ENCODE measurements at regions not wholly inside any gene's neighbourhood (a gene's known extent, or its start where the extent isn't known, plus 50 kb on each side); places are given as distances from the start of the nearest gene placed in this dataset.

DNA sequence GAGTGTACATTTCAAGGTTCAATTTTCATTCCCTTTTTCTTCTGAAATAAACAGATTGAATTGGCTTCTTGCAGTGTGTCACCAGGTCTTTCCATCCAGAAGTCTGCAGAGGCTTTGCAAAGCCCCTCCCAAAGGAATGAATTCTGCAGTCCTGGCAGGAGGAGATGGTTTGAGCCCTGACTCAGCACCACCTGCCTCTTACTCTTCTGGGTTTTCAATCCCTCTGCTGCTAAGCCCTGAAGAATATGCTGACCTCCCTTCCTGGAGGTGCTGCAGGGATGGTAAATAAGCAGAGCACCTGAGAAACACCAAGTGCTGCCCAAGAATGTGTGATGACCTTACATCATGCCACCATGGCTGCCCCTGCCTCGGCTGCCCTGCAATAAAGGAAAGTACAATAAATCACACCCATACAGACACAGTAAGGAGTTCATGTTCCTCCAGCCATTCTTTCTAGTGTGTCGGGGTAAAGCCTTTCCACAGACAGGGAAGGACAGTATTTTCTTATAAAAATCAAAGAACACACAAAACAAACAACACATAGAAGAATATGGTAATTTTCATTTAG, 209.2 kb downstream of the ZNF326 start:
- Histone ChIP-seq H3K27ac (ENCODE audit: low read depth in 1 of 2, low read length in 2 of 2) (no peak overlapping the region), H3K4me1 (ENCODE audit: control insufficient read depth in 1 of 2, insufficient read depth in 2 of 2, low read length in 2 of 2) (no peaks in the 10 kb centered on the region), H3K4me3 (ENCODE audit: low read length in 2 of 2) (no peak overlapping the region), H3K27me3 (ENCODE audit: control insufficient read depth in 1 of 2, insufficient read depth in 2 of 2, low read length in 1 of 2) (no peaks in the 10 kb centered on the region), H3K9me3 (ENCODE audit: control insufficient read depth, low read length) (no peaks in the 10 kb centered on the region), H3K36me3 (ENCODE audit: control insufficient read depth in 1 of 2, insufficient read depth in 2 of 2, low read length in 1 of 2) (no peaks in the 10 kb centered on the region)
- no peak for DNase-seq
- 79 to 80% methylated on average over 2 of the region's 2 CpGs for WGBS, 2 donors
- no peak for ATAC-seq (ENCODE audit: low FRiP score)
- intact Hi-C loops (cut with DNase I), result no loop called here

DNA sequence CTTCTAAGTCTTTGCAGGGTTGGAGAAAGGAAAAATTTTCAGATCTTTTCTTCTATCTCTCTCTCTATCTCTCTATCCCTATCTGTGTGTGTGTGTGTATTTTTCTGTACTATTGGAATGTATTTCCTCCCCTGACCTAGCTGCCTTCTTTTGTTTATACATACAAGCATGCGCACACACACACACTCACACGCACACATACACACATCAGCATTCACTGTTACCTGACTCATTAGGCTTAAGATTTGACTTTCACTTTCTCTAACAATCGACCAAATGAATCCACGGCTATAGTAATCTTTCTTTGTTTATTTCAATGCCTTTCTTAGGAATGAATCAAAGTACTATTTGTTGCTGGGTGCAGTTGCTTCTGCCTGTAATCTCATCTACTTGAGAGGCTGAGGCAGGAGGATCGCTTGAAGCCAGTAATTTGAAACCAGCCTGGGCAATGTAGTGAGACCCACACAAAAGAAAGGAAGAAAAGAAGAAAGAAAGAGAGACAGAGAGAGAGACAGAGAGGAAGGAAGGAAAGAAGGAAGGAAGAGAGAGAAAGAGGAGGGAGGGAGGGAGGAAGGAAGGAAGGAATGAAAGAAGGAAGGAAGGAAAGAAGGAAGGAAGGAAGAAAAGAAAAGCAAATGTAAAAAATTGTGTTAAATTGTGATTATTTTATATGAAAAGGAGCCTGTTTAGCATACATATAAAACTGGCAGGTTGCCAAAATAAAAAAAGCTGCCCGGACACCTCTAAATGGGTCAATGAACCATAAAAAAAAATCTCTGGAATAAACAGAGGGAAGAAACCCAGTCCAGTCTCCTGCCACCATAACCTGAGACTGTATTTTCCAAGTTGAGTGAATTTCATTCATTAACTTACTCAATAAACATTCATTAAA, 206.8 kb downstream of the ZNF326 start:
- DNase-seq (no peak), ATAC-seq (ENCODE audit: low FRiP score) (no peak)
- Histone ChIP-seq H3K27ac (ENCODE audit: low read depth in 1 of 2, low read length in 2 of 2) (no peak overlapping the region), H3K27me3 (ENCODE audit: control insufficient read depth in 1 of 2, insufficient read depth in 2 of 2, low read length in 1 of 2) (no peaks in the 10 kb centered on the region), H3K9me3 (ENCODE audit: control insufficient read depth, low read length) (no peaks in the 10 kb centered on the region), H3K36me3 (ENCODE audit: control insufficient read depth in 1 of 2, insufficient read depth in 2 of 2, low read length in 1 of 2) (no peaks in the 10 kb centered on the region), H3K4me3 (ENCODE audit: low read length in 2 of 2) (no peak overlapping the region), H3K4me1 (ENCODE audit: control insufficient read depth in 1 of 2, insufficient read depth in 2 of 2, low read length in 2 of 2) (no peaks in the 10 kb centered on the region)
- 85 to 86% methylated on average over 6 of the region's 6 CpGs for WGBS, 2 donors
- intact Hi-C loops (cut with DNase I), result no loop called here

DNA sequence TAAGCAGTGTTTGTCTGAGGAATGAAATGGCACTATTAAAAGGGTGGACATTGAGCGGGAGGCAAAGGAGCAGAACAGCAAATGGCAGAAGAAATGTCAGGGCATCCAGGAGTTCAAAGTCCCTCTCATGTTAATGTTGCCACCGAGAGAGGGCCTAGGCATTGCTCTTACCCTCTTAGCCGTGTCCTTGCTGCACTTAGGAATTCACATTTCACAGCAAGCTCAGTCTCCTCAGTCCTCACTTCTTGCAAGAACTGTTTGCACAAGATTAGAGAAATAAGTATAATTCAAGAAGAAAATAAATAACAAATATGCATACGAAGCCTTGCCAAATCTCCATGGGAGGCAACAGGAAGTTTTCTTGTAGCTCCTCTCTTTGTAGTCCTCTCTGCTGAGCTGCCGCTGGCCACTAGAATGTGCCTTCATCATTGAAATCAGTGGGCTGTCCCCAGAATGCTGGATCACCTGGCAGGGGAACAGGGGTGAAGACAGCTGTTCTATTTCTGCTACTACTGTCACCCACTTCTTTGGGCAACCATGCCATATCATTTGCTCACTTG, 205.8 kb downstream of the ZNF326 start:
- H3K27ac ChIP-seq (ENCODE audit: low read depth in 1 of 2, low read length in 2 of 2), result no peak overlapping the region
- no peaks in the 10 kb centered on the region for H3K9me3 ChIP-seq (ENCODE audit: control insufficient read depth, low read length)
- no peak overlapping the region for H3K4me3 ChIP-seq (ENCODE audit: low read length in 2 of 2)
- ATAC-seq (ENCODE audit: low FRiP score) (no peak), DNase-seq (no peak)
- 79 to 87% methylated on average over 5 of the region's 5 CpGs for WGBS, 2 donors
- H3K4me1 ChIP-seq (ENCODE audit: control insufficient read depth in 1 of 2, insufficient read depth in 2 of 2, low read length in 2 of 2), result no peaks in the 10 kb centered on the region
- no peaks in the 10 kb centered on the region for H3K36me3 ChIP-seq (ENCODE audit: control insufficient read depth in 1 of 2, insufficient read depth in 2 of 2, low read length in 1 of 2)
- intact Hi-C loops (cut with DNase I), result no loop called here
- no peaks in the 10 kb centered on the region for H3K27me3 ChIP-seq (ENCODE audit: control insufficient read depth in 1 of 2, insufficient read depth in 2 of 2, low read length in 1 of 2)

DNA sequence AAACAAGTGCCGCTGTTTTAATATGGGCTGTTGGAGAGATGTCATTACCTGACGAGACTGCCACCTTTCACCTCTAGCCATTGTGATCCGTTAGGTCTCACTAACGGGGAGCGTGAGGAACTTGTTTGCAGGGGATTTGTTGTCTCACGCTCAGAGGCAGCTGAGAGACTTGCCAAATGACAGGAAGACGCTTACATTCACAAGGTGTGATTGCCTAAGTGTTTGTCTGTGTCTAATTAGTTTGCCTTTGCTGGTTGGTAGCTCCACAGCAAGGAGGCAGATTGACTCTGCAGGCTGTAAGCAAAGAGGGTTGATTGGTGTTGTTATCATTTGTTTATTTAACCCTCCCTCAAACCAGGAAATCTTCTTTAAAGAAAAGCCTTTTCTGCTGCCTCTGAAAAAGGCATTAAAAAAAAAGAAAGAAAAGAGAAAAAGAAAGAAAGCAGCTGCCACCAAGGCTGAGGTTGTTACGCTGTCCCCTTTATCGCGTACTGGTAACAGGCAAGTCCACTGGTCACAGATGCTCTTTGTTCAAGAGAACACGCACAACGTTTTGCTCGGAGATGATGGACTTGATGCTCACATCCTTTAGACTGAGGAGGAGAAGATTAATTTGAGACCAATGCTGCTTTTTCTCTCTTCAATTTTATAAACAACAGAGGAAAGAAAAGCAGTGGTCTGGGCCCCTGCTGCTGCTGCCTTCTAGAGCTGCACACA, 203.9 kb downstream of the ZNF326 start:
- Histone ChIP-seq H3K4me3 (ENCODE audit: low read length in 2 of 2) (no peak overlapping the region), H3K4me1 (ENCODE audit: control insufficient read depth in 1 of 2, insufficient read depth in 2 of 2, low read length in 2 of 2) (no peaks in the 10 kb centered on the region), H3K9me3 (ENCODE audit: control insufficient read depth, low read length) (no peaks in the 10 kb centered on the region), H3K27ac (ENCODE audit: low read depth in 1 of 2, low read length in 2 of 2) (no peak overlapping the region), H3K27me3 (ENCODE audit: control insufficient read depth in 1 of 2, insufficient read depth in 2 of 2, low read length in 1 of 2) (no peaks in the 10 kb centered on the region), H3K36me3 (ENCODE audit: control insufficient read depth in 1 of 2, insufficient read depth in 2 of 2, low read length in 1 of 2) (no peaks in the 10 kb centered on the region)
- DNase-seq, result no peak
- no peak for ATAC-seq (ENCODE audit: low FRiP score)
- WGBS, 2 donors, result 68 to 79% methylated on average over 13 of the region's 13 CpGs
- intact Hi-C loops (cut with DNase I), result no loop called here

DNA sequence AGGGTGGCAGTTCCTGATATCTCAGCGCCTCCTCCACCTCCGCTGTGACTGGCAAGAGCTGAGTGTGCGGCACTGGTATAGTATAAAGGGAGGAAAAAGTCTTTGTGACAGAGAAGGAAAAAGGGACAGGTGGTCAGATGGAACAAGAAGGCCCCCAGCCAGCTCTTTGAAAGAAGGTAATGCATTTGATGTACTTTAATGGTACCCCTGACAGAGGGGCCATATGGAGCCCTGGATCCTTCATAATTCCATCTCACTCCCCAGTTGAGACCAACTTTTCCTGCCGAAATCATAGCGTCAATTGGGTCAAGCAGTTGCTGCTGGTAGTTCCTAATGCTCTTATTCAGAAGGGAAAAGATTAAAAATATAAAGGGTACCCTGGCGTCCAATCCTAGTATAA, 198.2 kb downstream of the ZNF326 start:
- no peaks in the 10 kb centered on the region for H3K4me1 ChIP-seq (ENCODE audit: control insufficient read depth in 1 of 2, insufficient read depth in 2 of 2, low read length in 2 of 2)
- H3K9me3 ChIP-seq (ENCODE audit: control insufficient read depth, low read length), result no peaks in the 10 kb centered on the region
- no peaks in the 10 kb centered on the region for H3K27me3 ChIP-seq (ENCODE audit: control insufficient read depth in 1 of 2, insufficient read depth in 2 of 2, low read length in 1 of 2)
- 92 to 95% methylated on average over 6 of the region's 6 CpGs for WGBS, 2 donors
- H3K4me3 ChIP-seq (ENCODE audit: low read length in 2 of 2), result no peak overlapping the region
- intact Hi-C loops (cut with DNase I), result no loop called here
- H3K27ac ChIP-seq (ENCODE audit: low read depth in 1 of 2, low read length in 2 of 2), result no peak overlapping the region
- ATAC-seq (ENCODE audit: low FRiP score) (no peak), DNase-seq (no peak)
- H3K36me3 ChIP-seq (ENCODE audit: control insufficient read depth in 1 of 2, insufficient read depth in 2 of 2, low read length in 1 of 2), result no peaks in the 10 kb centered on the region

DNA sequence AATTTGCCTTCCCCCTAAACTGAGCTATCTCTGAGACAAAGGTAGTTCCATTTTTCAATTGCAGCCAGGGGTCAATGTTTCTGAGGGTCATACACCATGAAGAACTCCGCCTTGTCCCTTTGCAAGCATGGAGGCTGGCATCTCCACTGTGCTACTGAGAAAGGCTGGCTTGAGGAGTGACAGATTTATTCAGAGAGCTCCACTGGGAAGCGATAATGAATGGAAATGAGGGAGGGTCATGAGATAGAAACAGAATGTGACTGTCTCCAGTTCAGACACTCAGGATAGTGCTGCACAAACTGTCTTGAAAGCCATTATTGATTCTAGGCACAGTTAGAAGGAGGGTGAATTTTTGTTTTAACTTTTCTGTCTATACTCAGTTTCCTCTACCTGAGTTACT, 197.5 kb downstream of the ZNF326 start:
- H3K27ac ChIP-seq (ENCODE audit: low read depth in 1 of 2, low read length in 2 of 2), result no peak overlapping the region
- intact Hi-C loops (cut with DNase I), result no loop called here
- no peaks in the 10 kb centered on the region for H3K36me3 ChIP-seq (ENCODE audit: control insufficient read depth in 1 of 2, insufficient read depth in 2 of 2, low read length in 1 of 2)
- no peaks in the 10 kb centered on the region for H3K9me3 ChIP-seq (ENCODE audit: control insufficient read depth, low read length)
- ATAC-seq (ENCODE audit: low FRiP score) (no peak), DNase-seq (no peak)
- no peak overlapping the region for H3K4me3 ChIP-seq (ENCODE audit: low read length in 2 of 2)
- no peaks in the 10 kb centered on the region for H3K4me1 ChIP-seq (ENCODE audit: control insufficient read depth in 1 of 2, insufficient read depth in 2 of 2, low read length in 2 of 2)
- 80 to 89% methylated on average over 2 of the region's 2 CpGs for WGBS, 2 donors
- H3K27me3 ChIP-seq (ENCODE audit: control insufficient read depth in 1 of 2, insufficient read depth in 2 of 2, low read length in 1 of 2), result no peaks in the 10 kb centered on the region

DNA sequence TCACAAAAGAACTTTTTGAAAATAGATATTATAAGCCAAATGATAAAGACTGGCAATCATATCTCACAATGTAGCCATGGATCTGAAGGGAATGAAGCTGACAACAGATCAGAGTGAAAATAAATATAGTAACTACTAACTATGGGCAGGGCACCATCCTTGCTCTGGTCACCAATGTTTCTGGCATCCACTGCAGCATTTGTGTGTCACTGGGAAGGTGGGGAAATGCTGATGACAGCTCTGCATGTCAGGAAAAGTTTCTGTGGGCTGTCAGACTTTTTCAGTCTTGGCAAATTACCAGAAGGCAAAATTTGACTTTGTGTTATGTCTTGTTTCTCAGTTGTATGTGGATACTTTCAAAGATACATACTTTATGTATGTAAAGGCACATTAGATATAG, 195.6 kb downstream of the ZNF326 start:
- Histone ChIP-seq H3K4me3 (ENCODE audit: low read length in 2 of 2) (no peak overlapping the region), H3K9me3 (ENCODE audit: control insufficient read depth, low read length) (peaks cover 1% of the 10 kb centered on the region), H3K27ac (ENCODE audit: low read depth in 1 of 2, low read length in 2 of 2) (no peak overlapping the region), H3K4me1 (ENCODE audit: control insufficient read depth in 1 of 2, insufficient read depth in 2 of 2, low read length in 2 of 2) (no peaks in the 10 kb centered on the region), H3K27me3 (ENCODE audit: control insufficient read depth in 1 of 2, insufficient read depth in 2 of 2, low read length in 1 of 2) (no peaks in the 10 kb centered on the region), H3K36me3 (ENCODE audit: control insufficient read depth in 1 of 2, insufficient read depth in 2 of 2, low read length in 1 of 2) (no peaks in the 10 kb centered on the region)
- intact Hi-C loops (cut with DNase I), result no loop called here
- ATAC-seq (ENCODE audit: low FRiP score), result no peak
- DNase-seq, result no peak

DNA sequence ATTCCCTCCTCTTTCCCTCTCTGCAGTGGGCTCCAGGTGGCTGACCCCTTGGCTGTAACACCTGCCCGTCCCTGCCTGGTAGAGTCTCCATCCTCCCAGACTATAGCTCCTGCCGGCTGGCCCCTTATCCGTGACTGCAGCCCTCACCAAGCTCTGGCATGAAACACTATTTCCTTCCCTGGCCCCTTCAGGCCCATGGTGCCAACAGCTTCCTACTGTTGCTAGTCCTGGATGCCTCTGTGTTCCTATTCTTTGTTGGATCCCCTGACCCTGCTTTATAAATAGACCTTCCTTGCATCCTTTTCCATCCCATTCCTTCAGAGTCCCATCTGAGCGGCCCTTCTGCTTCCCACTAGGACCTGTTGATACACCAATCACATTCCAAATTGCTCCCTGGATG, 195.0 kb downstream of the ZNF326 start:
- H3K27me3 ChIP-seq (ENCODE audit: control insufficient read depth in 1 of 2, insufficient read depth in 2 of 2, low read length in 1 of 2), result no peaks in the 10 kb centered on the region
- no peak overlapping the region for H3K4me3 ChIP-seq (ENCODE audit: low read length in 2 of 2)
- WGBS, 2 donors, result 71 to 85% methylated on average over 4 of the region's 4 CpGs
- DNase-seq (no peak), ATAC-seq (ENCODE audit: low FRiP score) (peak; percentile 37)
- no peaks in the 10 kb centered on the region for H3K36me3 ChIP-seq (ENCODE audit: control insufficient read depth in 1 of 2, insufficient read depth in 2 of 2, low read length in 1 of 2)
- H3K27ac ChIP-seq (ENCODE audit: low read depth in 1 of 2, low read length in 2 of 2), result no peak overlapping the region
- H3K9me3 ChIP-seq (ENCODE audit: control insufficient read depth, low read length), result peaks cover 1% of the 10 kb centered on the region
- intact Hi-C loops (cut with DNase I), result no loop called here
- H3K4me1 ChIP-seq (ENCODE audit: control insufficient read depth in 1 of 2, insufficient read depth in 2 of 2, low read length in 2 of 2), result no peaks in the 10 kb centered on the region

DNA sequence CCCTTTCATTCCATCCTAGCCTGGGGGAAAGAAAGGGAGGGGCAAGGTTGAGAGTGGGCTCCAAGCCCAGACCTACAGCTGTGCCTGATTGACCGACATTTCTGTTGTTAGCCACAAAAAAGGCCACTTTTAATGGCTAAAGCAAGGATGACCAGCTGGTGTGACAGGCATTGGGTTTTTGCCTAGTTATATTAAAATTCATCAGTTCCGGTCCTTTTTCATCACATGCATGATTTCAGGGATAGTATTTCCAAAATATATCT, 192.3 kb downstream of the ZNF326 start:
- no peak for ATAC-seq (ENCODE audit: low FRiP score)
- Histone ChIP-seq H3K4me3 (ENCODE audit: low read length in 2 of 2) (no peak overlapping the region), H3K27ac (ENCODE audit: low read depth in 1 of 2, low read length in 2 of 2) (no peak overlapping the region), H3K4me1 (ENCODE audit: control insufficient read depth in 1 of 2, insufficient read depth in 2 of 2, low read length in 2 of 2) (no peaks in the 10 kb centered on the region), H3K9me3 (ENCODE audit: control insufficient read depth, low read length) (peaks cover 1% of the 10 kb centered on the region), H3K36me3 (ENCODE audit: control insufficient read depth in 1 of 2, insufficient read depth in 2 of 2, low read length in 1 of 2) (no peaks in the 10 kb centered on the region), H3K27me3 (ENCODE audit: control insufficient read depth in 1 of 2, insufficient read depth in 2 of 2, low read length in 1 of 2) (no peaks in the 10 kb centered on the region)
- intact Hi-C loops (cut with DNase I), result no loop called here
- 58 to 59% methylated on average over 2 of the region's 2 CpGs for WGBS, 2 donors
- no peak for DNase-seq

Measured in aorta (tissue), 5 donors.